ENCODE measurements at regions not wholly inside any gene's neighbourhood (a gene's known extent, or its start where the extent isn't known, plus 50 kb on each side); places are given as distances from the start of the nearest gene placed in this dataset.

DNA sequence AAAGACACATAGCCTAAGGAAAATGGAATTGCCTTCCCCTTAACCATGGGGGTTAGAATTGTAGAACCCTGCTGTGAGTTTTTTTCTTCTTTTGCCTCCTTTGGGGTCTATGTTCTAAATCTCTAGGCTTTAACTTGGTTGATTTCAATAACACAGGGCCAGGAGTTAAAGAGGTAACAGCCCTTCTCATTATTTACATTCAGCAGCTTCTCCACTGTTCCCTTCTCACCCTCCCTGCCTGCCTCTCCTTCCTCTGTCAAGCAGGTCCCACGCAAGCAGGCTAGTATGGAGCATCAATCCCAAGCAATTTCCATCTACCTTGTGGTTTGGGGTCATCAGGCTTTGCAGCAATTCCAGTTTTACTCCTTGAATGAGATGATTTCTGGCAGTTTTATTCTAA, 236.1 kb upstream of the G2E3 start:
- ATAC-seq (replicated peaks in 6 of 8), result no peak
- Histone ChIP-seq H3K4me1 (replicated peaks in 1 of 2) (peaks cover under 1% of the 10 kb centered on the region in 2 donors), H3K27ac (no peak overlapping the region), H3K4me3 (no peak overlapping the region)
- WGBS, 10 experiments, result 0 to 88% (median 40%) methylated on average over 1 of the region's 1 CpG; no CpG with 5 or more reads in 5 of the 10 experiments
- in situ Hi-C loops (cut with MboI; ENCODE audit: low pct_unique_long_range_greater_than_20kb in 2 of 9, low sequenced_read_pairs in 9 of 9, unreplicated experiment in 9 of 9), result no loop called here

DNA sequence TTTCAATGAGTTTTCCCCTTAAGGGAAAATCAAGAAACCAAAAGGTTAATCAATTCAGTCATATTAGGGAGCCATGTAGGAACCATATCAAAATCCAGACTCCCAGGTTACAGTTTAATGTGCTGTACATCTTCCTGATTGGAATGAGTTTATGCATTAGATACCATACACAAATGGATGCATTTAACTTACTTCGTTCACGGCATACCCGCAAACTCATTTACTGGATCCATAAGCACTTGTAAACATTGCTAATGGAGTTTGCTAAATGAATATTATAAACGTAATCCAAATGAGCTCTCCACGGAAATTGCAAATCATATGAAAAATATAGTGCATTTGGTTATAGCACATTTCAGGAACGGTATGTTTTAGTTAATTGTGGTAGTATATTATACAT, 228.9 kb upstream of the G2E3 start:
- H3K4me3 ChIP-seq, result no peak overlapping the region
- 39 to 100% (median 92%) methylated on average over 2 to 6 of the region's 6 CpGs; no CpG with 5 or more reads in 1 of the 10 experiments for WGBS, 10 experiments
- H3K4me1 ChIP-seq (replicated peaks in 1 of 2), result peaks cover 6 to 20% of the 10 kb centered on the region in 2 donors
- H3K27ac ChIP-seq, result no peak overlapping the region
- in situ Hi-C loops (cut with MboI; ENCODE audit: low pct_unique_long_range_greater_than_20kb in 2 of 9, low sequenced_read_pairs in 9 of 9, unreplicated experiment in 9 of 9), result no loop called here
- ATAC-seq (replicated peaks in 6 of 8), result peak in 2 of 8 experiments; percentile 29 to 79

DNA sequence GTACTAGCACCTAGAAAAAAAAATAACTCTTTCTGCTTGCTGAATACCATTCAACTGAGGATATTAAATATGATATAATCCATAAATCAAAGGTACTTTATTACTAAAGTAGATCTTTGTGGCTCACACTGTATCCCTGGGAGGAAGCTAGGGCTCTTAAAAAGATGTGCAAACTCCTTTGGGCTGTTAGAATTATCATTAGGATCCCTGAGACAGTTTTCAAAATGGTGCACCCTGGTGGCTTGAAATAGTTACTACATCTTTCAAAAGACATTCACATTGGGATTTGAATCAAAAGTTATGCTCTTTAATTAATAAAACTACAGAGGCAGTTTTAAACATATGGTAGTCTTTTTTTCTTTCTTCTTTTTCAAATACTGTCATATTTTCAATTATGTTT, 228.5 kb upstream of the G2E3 start:
- Histone ChIP-seq H3K4me1 (replicated peaks in 1 of 2) (peaks cover 6 to 20% of the 10 kb centered on the region in 2 donors), H3K4me3 (no peak overlapping the region), H3K27ac (no peak overlapping the region)
- peak in 1 of 8 experiments; percentile 54 for ATAC-seq (replicated peaks in 6 of 8)
- in situ Hi-C loops (cut with MboI; ENCODE audit: low pct_unique_long_range_greater_than_20kb in 2 of 9, low sequenced_read_pairs in 9 of 9, unreplicated experiment in 9 of 9), result no loop called here

DNA sequence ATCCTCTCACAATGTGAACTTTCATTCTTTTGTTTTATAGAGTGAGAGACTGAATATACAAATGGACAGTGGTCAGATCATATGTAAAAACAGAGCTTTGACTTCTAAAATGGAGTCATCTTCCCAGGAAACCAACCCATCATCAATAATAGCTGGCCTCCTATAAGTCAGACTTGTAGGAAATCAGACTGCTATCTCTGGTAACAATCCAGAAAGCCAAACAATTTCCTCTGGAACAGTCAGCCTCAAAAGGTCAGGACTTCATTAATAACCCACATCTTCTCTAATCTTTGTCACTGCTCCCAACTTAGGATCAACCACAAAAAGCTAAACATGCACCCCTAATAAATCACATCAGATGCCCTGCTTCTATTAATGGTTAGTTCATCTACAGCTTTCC, 227.9 kb upstream of the G2E3 start:
- Histone ChIP-seq H3K4me1 (replicated peaks in 1 of 2) (peaks cover 6 to 20% of the 10 kb centered on the region in 2 donors), H3K4me3 (no peak overlapping the region), H3K27ac (no peak overlapping the region)
- ATAC-seq (replicated peaks in 6 of 8), result no peak
- in situ Hi-C loops (cut with MboI; ENCODE audit: low pct_unique_long_range_greater_than_20kb in 2 of 9, low sequenced_read_pairs in 9 of 9, unreplicated experiment in 9 of 9), result no loop called here

DNA sequence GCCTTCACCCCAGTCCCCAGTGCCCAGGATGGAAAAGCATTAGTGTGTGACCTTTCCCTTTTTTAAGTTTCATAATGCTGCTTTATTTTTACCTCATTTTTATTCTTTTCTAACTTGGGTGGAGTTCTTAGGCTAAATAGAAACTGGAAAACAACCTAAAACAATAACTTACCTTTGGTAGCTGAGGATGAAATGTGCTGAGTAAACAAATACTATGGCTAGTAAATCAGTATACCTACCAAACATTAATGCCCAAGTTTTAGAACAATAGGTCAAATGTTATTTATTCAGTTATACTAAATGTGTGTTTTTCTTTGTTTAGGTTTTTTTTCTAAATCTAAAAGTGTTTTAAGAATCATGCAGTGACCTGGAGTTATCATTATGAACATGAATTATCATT, 226.6 kb upstream of the G2E3 start:
- H3K27ac ChIP-seq, result no peak overlapping the region
- H3K4me1 ChIP-seq (replicated peaks in 1 of 2), result peaks cover 6 to 20% of the 10 kb centered on the region in 2 donors
- H3K4me3 ChIP-seq, result no peak overlapping the region
- in situ Hi-C loops (cut with MboI; ENCODE audit: low pct_unique_long_range_greater_than_20kb in 2 of 9, low sequenced_read_pairs in 9 of 9, unreplicated experiment in 9 of 9), result no loop called here
- no peak for ATAC-seq (replicated peaks in 6 of 8)

DNA sequence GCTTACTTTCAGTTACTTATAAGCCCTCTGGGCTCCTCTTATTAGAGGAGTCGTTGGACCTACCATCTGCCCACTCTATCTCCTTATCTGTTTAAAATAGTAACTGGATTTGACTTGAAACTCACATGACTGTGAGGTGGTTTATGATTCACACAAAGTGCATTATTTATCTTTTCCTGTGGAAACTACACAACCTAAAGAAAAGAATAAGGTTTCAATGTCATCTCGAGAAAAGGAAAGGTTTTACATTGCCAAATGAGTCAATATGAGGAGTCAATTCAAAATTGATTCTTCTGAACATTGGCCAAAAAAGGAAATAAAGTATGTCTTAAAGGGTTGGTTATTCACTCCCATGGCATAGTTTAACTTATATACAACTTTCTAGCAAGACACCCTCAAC, 225.0 kb upstream of the G2E3 start:
- whole genome bisulfite sequencing, 10 experiments, result 0 to 88% (median 50%) methylated on average over 1 to 2 of the region's 2 CpGs; no CpG with 5 or more reads in 1 of the 10 experiments

DNA sequence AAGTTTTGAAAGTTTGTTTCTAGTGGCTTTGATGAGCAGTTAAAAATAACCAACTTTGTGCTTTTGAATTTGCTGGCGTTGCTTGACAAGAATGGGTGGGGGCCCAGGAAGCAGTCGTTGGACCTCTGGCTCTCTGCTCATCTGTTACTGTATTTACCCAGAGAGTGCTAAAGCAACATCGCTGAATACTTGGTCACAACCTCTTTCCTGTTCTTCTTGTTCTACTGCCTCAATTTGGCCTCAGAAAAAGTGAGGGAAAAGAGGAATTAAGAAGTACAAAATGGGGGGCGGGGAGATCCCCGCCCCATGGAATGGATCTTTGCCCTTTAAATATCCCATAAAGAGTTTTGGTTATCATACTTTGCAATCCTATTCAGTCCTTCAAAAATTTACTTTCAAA, 221.5 kb upstream of the G2E3 start:
- in situ Hi-C loops (cut with MboI; ENCODE audit: low pct_unique_long_range_greater_than_20kb in 2 of 9, low sequenced_read_pairs in 9 of 9, unreplicated experiment in 9 of 9), result no loop called here
- WGBS, 10 experiments, result 0 to 100% (median 85%) methylated on average over 1 to 5 of the region's 5 CpGs

More for the DNA sequence above, 225.0 kb upstream of the G2E3 start:
- no peak for ATAC-seq (replicated peaks in 6 of 8)
- peaks cover 6 to 20% of the 10 kb centered on the region in 2 donors for H3K4me1 ChIP-seq (replicated peaks in 1 of 2)
- no peak overlapping the region for H3K4me3 ChIP-seq
- H3K27ac ChIP-seq, result no peak overlapping the region
- in situ Hi-C loops (cut with MboI; ENCODE audit: low pct_unique_long_range_greater_than_20kb in 2 of 9, low sequenced_read_pairs in 9 of 9, unreplicated experiment in 9 of 9), result no loop called here

DNA sequence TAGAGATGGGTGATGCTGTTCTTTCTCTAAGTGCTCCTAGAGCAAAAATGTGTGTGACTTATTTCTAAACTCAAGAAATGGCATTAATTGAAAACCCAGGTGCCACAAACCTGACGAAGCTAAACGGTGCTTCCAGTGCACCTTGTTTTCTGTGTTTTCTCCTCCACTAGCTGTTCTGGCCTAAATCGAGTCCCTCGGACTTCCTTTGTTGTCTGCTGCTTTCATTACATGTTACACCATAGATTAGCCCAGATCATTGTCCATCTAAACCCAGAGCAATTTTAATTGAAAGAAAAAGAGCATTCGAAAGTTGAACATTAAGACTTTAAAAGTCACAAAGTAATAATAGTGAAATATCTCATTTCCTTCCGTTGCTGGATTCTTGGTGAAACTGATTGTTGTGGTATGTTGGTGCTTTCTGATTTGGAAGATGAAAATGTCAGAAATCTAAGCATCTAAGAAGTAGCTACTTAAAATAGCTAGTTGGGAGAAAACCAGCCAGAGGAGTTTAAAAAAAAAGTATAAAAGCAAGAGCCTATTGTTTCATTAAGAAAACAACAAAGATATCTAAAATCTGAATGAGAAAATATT, 219.6 kb upstream of the G2E3 start:
- H3K4me3 ChIP-seq, result no peak overlapping the region
- WGBS, 10 experiments, result 22 to 93% (median 84%) methylated on average over 2 to 6 of the region's 6 CpGs
- H3K27ac ChIP-seq, result no peak overlapping the region
- no peak for ATAC-seq (replicated peaks in 6 of 8)
- in situ Hi-C loops (cut with MboI; ENCODE audit: low pct_unique_long_range_greater_than_20kb in 2 of 9, low sequenced_read_pairs in 9 of 9, unreplicated experiment in 9 of 9), result no loop called here
- no peaks in the 10 kb centered on the region for H3K4me1 ChIP-seq (replicated peaks in 1 of 2)

More for the DNA sequence above, 221.5 kb upstream of the G2E3 start:
- no peak for ATAC-seq (replicated peaks in 6 of 8)
- peaks cover 2 to 16% of the 10 kb centered on the region in 2 donors for H3K4me1 ChIP-seq (replicated peaks in 1 of 2)
- H3K27ac ChIP-seq, result no peak overlapping the region
- no peak overlapping the region for H3K4me3 ChIP-seq

DNA sequence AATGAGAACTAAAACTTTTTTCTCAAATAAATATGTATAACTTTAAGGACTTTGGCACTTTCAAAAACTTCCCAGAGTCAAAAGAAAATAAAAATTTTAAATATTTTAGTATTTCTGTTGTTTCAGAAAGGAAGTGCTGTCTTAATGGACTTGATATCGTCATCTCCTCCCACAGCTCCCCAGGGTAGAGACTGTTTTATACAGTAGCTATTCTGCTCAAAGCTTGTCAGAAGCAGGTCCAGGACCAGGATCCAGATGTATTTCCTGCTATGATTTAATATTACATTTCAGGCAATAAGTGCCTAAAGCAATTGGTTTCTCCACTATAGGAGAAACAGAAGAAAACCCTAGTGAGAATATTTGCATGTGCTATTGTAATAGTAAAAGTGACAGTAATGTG, 218.5 kb upstream of the G2E3 start:
- WGBS, 10 experiments, result 40 to 100% (median 80%) methylated on average over 1 of the region's 1 CpG; no CpG with 5 or more reads in 5 of the 10 experiments
- Histone ChIP-seq H3K4me1 (replicated peaks in 1 of 2) (no peaks in the 10 kb centered on the region), H3K4me3 (no peak overlapping the region), H3K27ac (no peak overlapping the region)
- in situ Hi-C loops (cut with MboI; ENCODE audit: low pct_unique_long_range_greater_than_20kb in 2 of 9, low sequenced_read_pairs in 9 of 9, unreplicated experiment in 9 of 9), result no loop called here
- ATAC-seq (replicated peaks in 6 of 8), result no peak

DNA sequence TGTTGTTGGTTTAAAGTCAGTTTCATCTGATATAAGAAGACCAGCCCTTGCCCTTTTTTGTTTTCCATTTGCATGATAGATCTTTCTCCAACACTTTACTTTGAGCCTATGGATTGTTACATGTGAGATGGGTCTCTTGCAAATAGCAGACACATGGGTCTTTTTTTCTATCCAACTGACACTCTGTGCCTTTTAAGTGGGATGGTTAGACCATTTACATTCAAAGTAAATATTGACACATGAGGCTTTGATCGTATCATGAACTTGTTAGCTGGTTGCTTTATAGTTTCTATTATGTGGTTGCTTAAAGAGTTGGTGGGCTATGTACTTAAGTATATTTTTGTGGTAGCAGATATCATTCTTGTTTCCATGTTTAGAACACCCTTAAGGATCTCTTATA, 213.4 kb upstream of the G2E3 start:
- ATAC-seq (replicated peaks in 6 of 8), result no peak
- Histone ChIP-seq H3K27ac (no peak overlapping the region), H3K4me1 (replicated peaks in 1 of 2) (peaks cover 8 to 25% of the 10 kb centered on the region in 2 donors), H3K4me3 (no peak overlapping the region)
- in situ Hi-C loops (cut with MboI; ENCODE audit: low pct_unique_long_range_greater_than_20kb in 2 of 9, low sequenced_read_pairs in 9 of 9, unreplicated experiment in 9 of 9), result no loop called here
- 33 to 89% (median 57%) methylated on average over 1 of the region's 1 CpG; no CpG with 5 or more reads in 3 of the 10 experiments for WGBS, 10 experiments

DNA sequence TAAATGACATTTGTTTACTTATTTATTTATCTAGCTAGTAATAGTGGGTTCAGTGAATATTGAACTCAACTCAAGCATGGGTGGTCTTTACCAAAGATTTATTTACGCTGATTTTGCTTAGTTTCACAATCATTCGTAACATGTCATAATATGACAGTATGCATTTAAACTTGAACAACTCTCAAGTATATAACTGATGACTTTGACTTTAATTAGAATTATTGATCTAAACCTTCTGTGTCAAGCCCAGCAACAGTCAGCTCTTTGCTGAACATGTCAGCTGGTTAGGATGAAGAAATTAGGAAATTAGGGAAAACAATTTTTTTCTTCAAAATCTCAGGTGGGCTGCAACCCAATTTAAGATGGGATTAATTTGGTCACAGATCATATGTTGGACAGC, 210.5 kb upstream of the G2E3 start:
- H3K4me3 ChIP-seq, result no peak overlapping the region
- H3K4me1 ChIP-seq (replicated peaks in 1 of 2), result peaks cover 8 to 35% of the 10 kb centered on the region in 2 donors
- in situ Hi-C loops (cut with MboI; ENCODE audit: low pct_unique_long_range_greater_than_20kb in 2 of 9, low sequenced_read_pairs in 9 of 9, unreplicated experiment in 9 of 9), result no loop called here
- peak in 2 of 8 experiments; percentile 57 to 59 for ATAC-seq (replicated peaks in 6 of 8)
- WGBS, 10 experiments, result 0 to 100% (median 85%) methylated on average over 1 to 2 of the region's 2 CpGs
- H3K27ac ChIP-seq, result no peak overlapping the region

DNA sequence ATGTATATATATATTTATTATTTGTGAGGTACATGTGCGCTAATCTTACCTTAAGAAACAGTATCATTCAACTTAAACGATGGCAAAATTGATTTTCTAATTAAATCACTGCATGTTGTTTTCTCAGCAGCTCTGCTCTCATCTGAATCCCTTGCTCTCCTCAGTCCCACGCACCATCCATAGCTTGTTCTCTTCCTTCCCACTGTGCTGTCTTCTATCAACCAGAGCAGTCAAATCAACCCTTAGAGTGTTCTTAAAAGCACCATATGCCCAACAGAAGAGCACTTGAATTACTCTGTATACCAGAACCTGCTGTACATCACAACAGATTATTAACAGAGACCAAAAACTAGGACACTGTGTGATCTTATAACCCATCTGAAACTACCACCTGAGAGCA, 209.4 kb upstream of the G2E3 start:
- in situ Hi-C loops (cut with MboI; ENCODE audit: low pct_unique_long_range_greater_than_20kb in 2 of 9, low sequenced_read_pairs in 9 of 9, unreplicated experiment in 9 of 9), result no loop called here
- no peak overlapping the region for H3K27ac ChIP-seq
- 0 to 100% (median 77%) methylated on average over 1 to 3 of the region's 3 CpGs for WGBS, 10 experiments
- H3K4me1 ChIP-seq (replicated peaks in 1 of 2), result peaks cover 8 to 44% of the 10 kb centered on the region in 2 donors
- no peak overlapping the region for H3K4me3 ChIP-seq
- no peak for ATAC-seq (replicated peaks in 6 of 8)

DNA sequence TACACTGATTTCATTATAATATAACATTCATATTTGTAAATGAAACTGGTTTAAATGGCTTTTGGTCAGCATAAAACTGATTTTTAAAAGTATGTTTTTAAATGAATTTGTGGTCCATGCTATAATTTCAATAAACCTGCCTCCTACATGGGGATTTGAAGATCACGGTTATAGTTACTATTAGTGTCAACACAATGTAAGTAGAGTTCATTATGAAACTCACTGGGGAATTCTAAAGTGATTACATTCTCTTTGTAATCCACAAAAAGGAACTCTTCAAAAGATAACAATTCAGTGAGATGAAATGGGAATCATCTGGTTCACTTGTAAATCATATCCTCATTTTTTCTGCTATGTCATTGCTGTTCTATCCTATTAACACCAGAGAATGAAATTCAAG, 204.5 kb upstream of the G2E3 start:
- no peak overlapping the region for H3K27ac ChIP-seq
- in situ Hi-C loops (cut with MboI; ENCODE audit: low pct_unique_long_range_greater_than_20kb in 2 of 9, low sequenced_read_pairs in 9 of 9, unreplicated experiment in 9 of 9), result no loop called here
- ATAC-seq (replicated peaks in 6 of 8), result peak in 2 of 8 experiments; percentile 7 to 21
- WGBS, 10 experiments, result 0 to 80% (median 53%) methylated on average over 1 of the region's 1 CpG; no CpG with 5 or more reads in 2 of the 10 experiments
- no peak overlapping the region for H3K4me3 ChIP-seq
- H3K4me1 ChIP-seq (replicated peaks in 1 of 2), result peaks cover 6 to 66% of the 10 kb centered on the region in 2 donors

DNA sequence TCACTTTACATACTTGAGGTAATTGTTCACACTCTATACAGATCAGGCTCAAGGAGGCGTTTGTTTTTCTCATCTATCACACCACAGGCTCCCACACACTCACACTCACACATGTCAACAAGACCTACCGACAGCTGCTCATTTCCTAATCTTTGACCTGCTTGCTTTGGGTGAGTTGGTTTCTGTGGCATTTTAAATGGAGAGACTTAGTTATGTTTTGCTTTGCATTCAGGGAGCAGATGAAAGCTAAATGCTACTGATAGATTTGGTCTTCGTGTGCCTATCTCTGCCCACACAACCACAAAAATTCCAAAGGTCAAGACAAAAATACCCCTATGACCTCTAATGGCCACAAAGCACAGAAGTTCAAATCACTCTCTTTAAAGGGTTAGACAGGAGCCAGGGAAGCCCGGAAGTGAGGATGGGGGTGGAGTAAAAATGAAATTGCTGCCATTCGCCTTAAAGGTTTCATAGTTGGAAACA, 203.5 kb upstream of the G2E3 start:
- no peak for ATAC-seq (replicated peaks in 6 of 8)
- Histone ChIP-seq H3K4me1 (replicated peaks in 1 of 2) (peaks cover 6 to 57% of the 10 kb centered on the region in 2 donors), H3K4me3 (no peak overlapping the region), H3K27ac (peak overlapping the region in 1 of 2 donors; percentile 81)
- in situ Hi-C loops (cut with MboI; ENCODE audit: low pct_unique_long_range_greater_than_20kb in 2 of 9, low sequenced_read_pairs in 9 of 9, unreplicated experiment in 9 of 9), result no loop called here
- 0 to 88% (median 60%) methylated on average over 1 to 4 of the region's 5 CpGs; no CpG with 5 or more reads in 1 of the 10 experiments for WGBS, 10 experiments

Measured in motor neuron (in vitro differentiated cells).